Heart left ventricle (tissue), 13 donors: ENCODE measurements at regions not wholly inside any gene's neighbourhood (a gene's known extent, or its start where the extent isn't known, plus 50 kb on each side); places are given as distances from the start of the nearest gene placed in this dataset.

Source experiments
- CTCF ChIP-seq, 12 donors: fragments of 200-600 bp; sonication (generic) in 4 of 12; IDR thresholded peaks; one replicate each; pipeline versions ENCODE4 v1.5.0 to v1.8.0; 2018 to 2022; ENCODE audit warnings: antibody characterized with exemption in 12 of 12, mild to moderate bottlenecking in 5 of 12
- POLR2A ChIP-seq, 2 donors: fragments of 450-650 bp; IDR thresholded peaks; one replicate each; pipeline ENCODE4 v1.6.1; 2017; ENCODE audit warnings: antibody characterized with exemption in 2 of 2, mild to moderate bottlenecking in 2 of 2, moderate library complexity in 2 of 2
- donor health status: ischemic (EF 13 %, LVEDD 7.1; RV severe dilation, severe dysfunction).
- donor health status: DM: no; HTN: yes; CAD: no.
- donor health status: DM: no; HTN: no; CAD: no.
- donor health status: ischemic (EF 25% LVEDD 6.9; RV normal size, moderate dysfunction).
- donor health status: ischemic (EF 25% LVEDD 5.7; RV mildly dilated, moderate dysfunction).
- donor health status: ischemic (EF 35%, LVEDD 5.7; RV mildly dilated, moderate dysfunction).
- donor health status: nonischemic (EF 11% LVEDD 7.7; RV severe dilation, severe dysfunction).
- donor health status: DM: yes; HTN: yes; CAD: no.
- donor health status: PGD.
- donor health status: ischemic (EF 29% LVEDD 5.4; RV normal size, mild dysfunction).
- donor health status: nonischemic (EF 23%, LVEDD 6.1; RV moderate dilation, normal function).

- no peak for TF ChIP-seq POLR2A (IDR thresholded peaks at IDR 0.05)
- peak in 3 of 12 donors; percentile 15 to 25 (median 23) for TF ChIP-seq CTCF (IDR thresholded peaks at IDR 0.05)
Measured at GRCh38 chr13:71218960-71219359, 648.0 kb downstream of the DACH1 start.
